GM18505 (cell line): ENCODE measurements at regions not wholly inside any gene's neighbourhood (a gene's known extent, or its start where the extent isn't known, plus 50 kb on each side); places are given as distances from the start of the nearest gene placed in this dataset.
"Not testable (repeated sequence)": the region's sequence is repeated elsewhere in the genome, so short reads cannot be mapped to it uniquely, and the experiment has no call there.

Source experiments
- ATAC-seq: cut with Tn5 transposase; IDR thresholded peaks from one replicate; pipeline ENCODE4 v1.9.1; 2021; ENCODE audit not compliant: unreplicated experiment
- POLR2A ChIP-seq: IDR thresholded peaks from 4 replicates; pipeline ENCODE4 v1.6.1; 2011; ENCODE audit warnings: borderline replicate concordance; ENCODE audit not compliant: insufficient read depth, insufficient read length; ENCODE audit errors: extremely low read depth

DNA sequence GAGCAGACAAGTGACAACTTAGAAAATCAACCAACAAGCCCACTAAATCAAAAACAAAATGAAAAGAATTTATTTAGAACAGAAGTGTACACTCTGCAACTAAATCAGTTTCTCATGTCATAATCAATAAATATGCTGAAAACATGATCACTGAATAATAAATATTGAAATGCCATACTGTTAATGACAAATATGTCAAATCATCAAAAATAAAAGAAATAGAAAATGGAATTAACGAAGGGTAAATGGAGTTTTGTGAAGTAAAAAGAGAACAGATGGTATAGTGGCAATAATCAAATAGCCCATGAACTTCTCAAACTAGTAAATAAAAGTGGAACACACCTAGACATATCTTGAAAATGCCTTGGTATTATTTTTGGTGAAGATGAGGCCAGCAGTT lies 744.9 kb downstream of the TAF11L14 start:
- no peak for ATAC-seq

DNA sequence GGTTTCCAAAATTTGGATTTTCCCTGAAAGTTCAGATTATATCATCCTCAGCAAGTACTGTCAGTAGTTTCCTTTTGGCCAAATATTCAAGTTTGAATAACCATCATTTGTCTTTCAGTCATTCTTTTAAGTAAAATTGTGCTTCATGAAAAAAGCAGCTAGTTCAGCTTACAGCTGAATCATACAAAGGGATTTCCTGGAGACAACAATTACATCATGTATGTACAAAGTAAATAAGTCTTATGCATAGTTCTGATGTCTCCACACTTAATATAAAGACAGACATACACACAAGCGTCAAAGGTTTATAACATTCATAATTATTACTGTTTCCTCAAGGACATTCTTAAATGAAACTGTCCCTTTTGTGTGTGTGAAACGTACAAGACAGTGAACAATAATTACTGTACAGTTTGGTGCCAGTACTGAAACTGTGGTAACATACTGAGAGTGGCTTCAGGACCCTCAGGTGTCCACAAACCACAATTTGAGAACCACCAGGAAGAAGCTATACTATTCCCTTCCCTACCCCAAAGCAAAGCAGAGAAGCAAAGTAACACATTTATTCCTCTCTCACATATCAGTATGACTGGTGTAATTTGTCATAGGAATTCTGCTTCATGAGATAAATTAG lies 746.6 kb downstream of the TAF11L14 start:
- TF ChIP-seq POLR2A, result no peak
- no peak for ATAC-seq

More for the DNA sequence above, 744.9 kb downstream of the TAF11L14 start:
- TF ChIP-seq POLR2A, result no peak

DNA sequence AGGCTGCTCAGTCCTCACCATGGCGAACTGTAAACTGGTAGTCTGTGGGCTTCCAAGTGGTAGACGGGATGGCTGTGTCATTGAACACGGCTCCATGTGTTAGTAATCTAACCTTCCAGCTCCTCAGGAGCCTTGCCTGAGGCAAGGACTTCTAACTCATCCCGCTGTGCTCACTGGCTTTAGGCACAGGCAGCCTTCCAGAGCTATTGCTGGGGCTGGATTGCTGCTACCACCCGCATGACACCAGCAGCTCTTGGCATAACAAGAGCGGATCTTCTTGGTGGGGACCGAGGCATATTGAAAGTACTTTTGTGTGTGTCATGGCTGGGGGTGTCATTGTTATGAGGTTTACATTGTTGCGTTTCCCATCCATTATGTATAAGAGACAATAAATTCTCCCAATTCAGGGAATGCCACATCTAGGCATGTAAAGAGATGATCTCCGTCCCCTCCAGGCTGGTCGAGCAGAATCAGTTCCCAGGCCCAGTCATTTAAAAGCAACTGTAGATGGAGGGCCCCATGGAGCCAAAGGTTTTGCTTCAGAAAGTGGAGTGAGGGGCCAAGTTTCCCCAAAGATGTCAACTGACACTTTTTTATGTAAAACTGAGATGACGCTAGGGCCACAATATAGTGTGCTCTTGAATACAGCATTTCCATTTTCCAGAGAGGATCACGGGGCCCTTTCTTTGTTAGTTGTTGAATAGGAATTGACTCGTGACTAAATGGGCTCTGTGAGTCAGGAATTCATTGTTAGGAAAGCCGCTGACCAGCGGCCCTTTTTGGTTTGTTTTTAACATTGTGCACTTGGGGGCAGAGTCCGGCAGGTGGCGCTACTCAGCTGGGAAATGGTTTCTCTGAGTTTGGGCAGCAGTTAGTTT lies 759.5 kb downstream of the TAF11L14 start:
- TF ChIP-seq POLR2A, result no peak
- ATAC-seq, result peak; percentile 71

DNA sequence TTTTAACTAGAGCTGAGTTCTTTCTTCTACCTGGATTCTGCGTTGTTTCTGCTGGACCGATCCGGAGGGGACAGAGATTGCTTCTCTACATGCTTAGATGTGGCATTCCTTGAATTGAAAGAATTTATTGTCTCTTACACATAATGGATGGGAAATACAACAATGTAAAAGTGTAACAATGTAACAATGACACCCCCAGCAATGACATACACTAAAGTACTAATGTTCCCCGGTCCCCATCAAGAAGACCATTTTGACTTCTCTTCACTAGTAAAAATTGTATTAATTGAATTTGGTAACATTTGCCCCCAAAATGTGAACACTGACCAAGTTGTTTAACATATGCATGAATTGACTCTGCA lies 760.2 kb downstream of the TAF11L14 start:
- TF ChIP-seq POLR2A, result no peak
- ATAC-seq, result no peak

DNA sequence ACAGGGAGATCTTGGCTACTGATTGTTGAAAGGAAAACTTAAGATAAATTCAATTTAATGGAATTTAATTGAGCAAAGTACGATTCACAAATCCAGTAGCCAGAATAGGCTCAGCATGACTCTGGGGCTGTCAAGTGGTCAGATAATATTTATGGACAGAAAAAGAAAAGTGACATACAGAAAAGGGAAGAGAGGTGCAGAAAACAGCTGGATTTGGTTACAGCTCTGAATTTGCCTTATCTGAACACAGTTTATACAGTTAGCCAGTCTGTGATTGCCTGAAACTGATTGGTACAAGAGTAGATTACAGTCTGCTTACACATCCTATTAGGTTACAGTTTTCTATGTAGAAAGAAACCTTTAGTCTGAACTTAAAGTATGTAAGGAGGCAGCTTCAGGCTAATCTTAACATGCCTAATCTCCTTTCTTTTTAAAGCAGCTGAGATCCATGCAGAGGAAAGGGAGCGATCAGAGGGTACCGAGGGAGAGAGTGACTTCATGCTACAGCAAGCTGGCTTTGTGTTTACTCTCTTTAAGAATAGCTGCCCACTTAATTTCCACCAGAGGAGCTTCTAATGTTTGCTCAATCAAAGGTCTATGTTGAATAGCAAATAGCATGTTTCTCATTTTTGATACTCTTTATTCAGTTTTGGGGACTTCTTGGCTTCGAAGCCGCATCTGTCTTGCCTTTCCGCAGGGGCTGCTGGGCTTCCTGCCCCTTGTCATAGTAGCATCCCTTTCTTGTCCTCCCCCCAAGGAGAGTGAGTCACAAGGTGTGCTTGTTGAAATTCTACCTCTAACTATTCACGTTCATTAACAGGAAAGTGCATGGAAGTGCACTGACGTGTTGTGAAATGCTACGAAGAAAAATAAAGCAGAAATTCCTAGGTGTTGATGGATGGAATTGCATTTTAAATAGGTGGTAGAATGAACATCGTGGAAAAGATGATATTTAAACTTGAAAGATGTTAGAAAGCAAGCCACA lies 761.2 kb downstream of the TAF11L14 start:
- no peak for TF ChIP-seq POLR2A
- no peak for ATAC-seq

DNA sequence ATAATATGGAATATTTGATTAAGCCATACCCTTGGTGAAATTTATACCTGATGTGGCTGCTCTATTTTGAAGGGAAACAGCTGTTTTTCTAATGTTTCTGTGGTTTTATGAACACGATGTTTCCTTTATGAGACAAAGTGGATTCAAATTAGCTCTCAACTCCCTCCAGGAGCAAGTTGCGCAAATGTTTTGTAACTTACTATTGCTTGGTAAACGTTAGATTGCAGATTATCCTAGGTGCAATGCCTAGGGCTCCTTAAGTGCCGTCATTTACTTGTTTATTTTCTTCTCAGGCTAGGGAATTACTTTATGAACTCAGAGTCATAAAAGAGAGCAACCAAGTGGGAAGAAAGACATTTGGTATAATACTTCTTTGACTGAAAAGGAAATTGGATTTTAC lies 763.1 kb downstream of the TAF11L14 start:
- no peak for ATAC-seq
- TF ChIP-seq POLR2A, result no peak

DNA sequence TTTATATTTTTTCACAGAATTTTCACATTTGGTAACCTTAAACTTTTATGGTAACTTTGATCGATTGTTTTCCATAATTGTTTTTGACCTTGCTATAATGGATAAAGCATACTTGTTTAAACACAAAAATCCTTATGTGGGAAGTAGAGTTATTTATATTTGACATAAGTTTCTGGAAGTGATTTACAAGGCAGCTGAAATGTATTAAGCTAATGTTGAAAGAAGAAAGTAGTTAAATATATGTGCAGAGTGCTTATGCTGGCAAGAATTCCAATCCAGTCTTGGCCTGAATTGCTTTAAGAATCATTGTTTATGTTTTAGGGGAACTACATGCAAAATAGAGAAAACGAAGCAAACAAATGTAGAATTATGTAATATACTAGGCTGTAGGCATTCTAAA lies 763.6 kb downstream of the TAF11L14 start:
- no peak for TF ChIP-seq POLR2A
- no peak for ATAC-seq

DNA sequence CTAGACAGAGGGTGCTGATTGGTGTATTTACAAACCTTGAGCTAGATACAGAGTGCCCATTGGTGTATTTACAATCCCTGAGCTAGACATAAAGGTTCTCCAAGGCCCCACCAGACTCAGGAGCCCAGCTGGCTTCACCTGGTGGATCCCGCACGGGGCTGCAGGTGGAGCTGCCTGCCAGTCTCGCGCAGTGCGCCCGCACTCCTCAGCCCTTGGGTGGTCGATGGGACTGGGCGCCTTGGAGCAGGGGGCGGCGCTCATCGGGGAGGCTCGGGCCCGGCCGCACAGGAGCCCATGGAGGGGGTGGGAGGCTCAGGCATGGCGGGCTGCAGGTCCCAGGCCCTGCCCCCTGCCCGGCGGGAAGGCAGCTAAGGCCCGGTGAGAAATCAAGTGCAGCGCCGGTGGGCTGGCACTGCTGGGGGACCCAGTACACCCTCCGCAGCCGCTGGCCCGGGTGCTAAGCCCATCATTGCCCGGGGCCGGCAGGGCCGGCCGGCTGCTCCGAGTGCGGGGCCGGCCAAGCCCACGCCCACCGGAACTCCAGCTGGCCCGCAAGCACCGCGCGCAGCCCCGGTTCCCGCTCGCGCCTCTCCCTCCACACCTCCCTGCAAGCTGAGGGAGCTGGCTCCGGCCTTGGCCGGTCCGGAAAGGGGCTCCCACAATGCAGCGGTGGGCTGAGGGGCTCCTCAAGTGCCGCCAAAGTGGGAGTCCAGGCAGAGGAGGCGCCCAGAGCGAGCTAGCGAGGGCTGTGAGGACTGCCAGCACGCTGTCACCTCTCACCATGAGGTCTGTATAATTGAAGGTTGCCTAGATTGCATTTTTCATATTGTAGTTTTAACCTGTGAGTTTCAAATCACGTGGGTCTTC lies 765.4 kb downstream of the TAF11L14 start:
- ATAC-seq, result not testable (repeated sequence)

DNA sequence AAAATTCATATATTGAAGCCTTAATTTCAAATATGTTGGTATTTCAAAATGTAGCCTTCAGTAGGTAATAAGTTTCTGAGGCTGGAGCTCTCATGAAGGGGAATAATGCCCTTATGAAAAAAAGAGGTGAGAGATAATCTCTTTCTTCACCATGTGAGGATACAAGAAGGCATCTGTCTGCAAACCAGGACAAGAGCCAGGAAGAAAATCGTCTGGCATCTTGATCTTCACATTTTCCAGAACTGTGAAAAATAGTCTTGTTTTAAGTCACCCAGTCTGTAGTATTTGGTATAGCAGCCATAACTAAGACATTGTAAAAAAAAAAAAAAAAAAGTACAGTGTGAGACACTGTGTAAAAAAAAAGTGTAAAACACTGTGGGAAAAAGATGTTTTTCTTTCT lies 768.9 kb downstream of the TAF11L14 start:
- no peak for TF ChIP-seq POLR2A
- ATAC-seq, result no peak

DNA sequence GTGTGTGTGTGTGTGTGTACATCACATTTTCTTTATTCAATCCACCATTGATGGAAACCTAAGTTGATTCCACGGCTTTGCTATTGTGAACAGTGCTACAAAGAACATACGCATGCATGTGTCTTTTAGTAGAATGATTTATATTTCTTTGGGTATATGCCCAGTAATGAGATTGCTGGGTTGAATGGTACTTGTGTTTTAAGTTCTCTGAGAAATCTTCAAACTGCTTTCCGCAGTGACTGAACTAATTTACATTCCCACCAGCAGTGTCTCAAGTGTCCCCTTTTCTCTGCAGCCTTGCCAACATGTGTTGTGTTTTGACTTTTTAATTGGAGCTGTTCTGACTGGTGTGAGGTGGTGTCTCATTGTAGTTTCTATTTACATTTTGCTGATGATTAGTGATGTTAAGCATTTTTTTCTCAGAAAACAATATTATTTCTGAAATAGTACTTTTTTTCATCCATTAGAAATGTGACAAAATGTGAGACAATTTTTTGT lies 769.7 kb downstream of the TAF11L14 start:
- ATAC-seq, result no peak
- no peak for TF ChIP-seq POLR2A

DNA sequence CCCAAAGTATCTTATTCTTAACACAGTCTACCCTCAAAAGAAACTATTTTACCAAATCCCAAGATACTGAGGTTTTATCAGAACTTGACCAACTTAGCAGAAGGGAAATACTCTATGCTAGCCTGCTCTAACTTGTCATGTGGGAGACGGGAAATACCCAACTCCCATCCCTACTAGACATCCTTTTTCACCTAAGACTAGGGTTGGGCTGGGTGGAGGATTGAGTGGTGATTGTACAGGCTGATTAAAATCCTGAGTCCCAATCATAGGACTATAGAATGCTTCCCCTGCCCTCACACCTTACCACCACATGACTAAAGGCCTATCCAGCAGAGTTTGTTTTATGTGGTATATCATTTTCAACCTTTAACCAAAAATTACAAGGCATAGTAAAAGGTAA lies 786.5 kb downstream of the TAF11L14 start:
- TF ChIP-seq POLR2A, result no peak
- ATAC-seq, result no peak

DNA sequence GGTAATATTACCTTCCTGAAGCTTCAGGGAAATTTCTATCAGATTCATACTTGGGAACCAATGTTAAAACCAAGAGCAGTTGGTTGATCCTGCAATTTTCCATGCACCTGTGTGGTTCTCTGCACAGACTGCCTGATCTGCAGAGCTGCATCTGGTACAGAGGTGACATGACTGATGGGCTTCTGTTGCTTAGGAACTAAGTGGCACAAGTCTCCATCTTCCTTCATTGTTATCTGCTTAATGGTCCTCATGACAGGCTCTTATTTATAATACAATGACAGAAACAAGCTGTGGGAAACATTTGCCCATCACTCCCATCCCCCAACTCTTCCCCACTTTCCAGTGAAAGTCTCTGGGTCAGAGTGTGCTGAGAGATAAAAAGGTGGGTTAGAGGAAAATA lies 799.1 kb downstream of the TAF11L14 start:
- no peak for TF ChIP-seq POLR2A
- ATAC-seq, result no peak
